Tibial artery (tissue), 4 donors: ENCODE measurements at regions not wholly inside any gene's neighbourhood (a gene's known extent, or its start where the extent isn't known, plus 50 kb on each side); places are given as distances from the start of the nearest gene placed in this dataset.

Experiments
- DNase-seq, 2 donors: peaks; one replicate each; pipeline ENCODE4 v3.0.0-alpha.2; 2019
- H3K27ac ChIP-seq, 2 donors: fragments of 200-600 bp; sonication (generic) in 1 of 2; 1 replicate in 1 of 2; 2 replicates in 1 of 2; pipeline ENCODE4 v1.5.1; 2018 to 2019; ENCODE audit warnings: mild to moderate bottlenecking in 1 of 2
- H3K27me3 ChIP-seq, 2 donors: fragments of 200-600 bp; sonication (generic) in 1 of 2; one replicate each; pipeline versions ENCODE4 v1.5.1 to v1.6.0; 2016 to 2019
- H3K36me3 ChIP-seq, 3 donors: fragments of 200-600 bp; sonication (generic) in 2 of 3; one replicate each; pipeline ENCODE4 v1.5.1; 2016 to 2019; ENCODE audit warnings: mild to moderate bottlenecking in 2 of 3
- H3K4me1 ChIP-seq, 4 donors: fragments of 200-600 bp; sonication (generic) in 2 of 4; 1 replicate in 3 of 4; 2 replicates in 1 of 4; pipeline ENCODE4 v1.5.1; 2016 to 2019
- H3K4me3 ChIP-seq, 2 donors: fragments of 200-600 bp; sonication (generic) in 1 of 2; 1 replicate in 1 of 2; 2 replicates in 1 of 2; pipeline ENCODE4 v1.5.1; 2018 to 2019; ENCODE audit warnings: mild to moderate bottlenecking in 2 of 2
- H3K9me3 ChIP-seq, 3 donors: fragments of 200-600 bp; sonication (generic) in 1 of 3; one replicate each; pipeline ENCODE4 v1.5.1; 2016 to 2019
- CTCF ChIP-seq, 2 experiments: fragments of 200-600 bp in 1 of 2; fragments of 450-650 bp in 1 of 2; IDR thresholded peaks; one replicate each; pipeline ENCODE4 v1.5.1; 2017 to 2019; ENCODE audit warnings: antibody characterized with exemption in 2 of 2, mild to moderate bottlenecking in 1 of 2, moderate library complexity in 1 of 2
- intact Hi-C: fragments of 100-400 bp; cut with DNase I; formaldehyde crosslinking; loops from one replicate; pipeline ENCODE4 v1.15.0; 2023; ENCODE audit warnings: low total_unique reads

GRCh38 chr15:101539930-101540329 is 50.4 kb upstream of the PCSK6 start:
- Histone ChIP-seq H3K4me3 (no peak overlapping the region), H3K4me1 (no peaks in the 10 kb centered on the region), H3K27ac (no peak overlapping the region), H3K27me3 (peaks cover 0 to 20% of the 10 kb centered on the region in 2 donors), H3K36me3 (no peaks in the 10 kb centered on the region), H3K9me3 (no peaks in the 10 kb centered on the region)
- TF ChIP-seq CTCF (IDR thresholded peaks at IDR 0.05), result no peak
- DNase-seq, result no peak
- intact Hi-C loops, result no loop called here

- Histone ChIP-seq H3K27ac (no peak overlapping the region), H3K4me3 (no peak overlapping the region), H3K4me1 (no peaks in the 10 kb centered on the region), H3K9me3 (no peaks in the 10 kb centered on the region), H3K27me3 (peaks cover 0 to 16% of the 10 kb centered on the region in 2 donors), H3K36me3 (no peaks in the 10 kb centered on the region)
- intact Hi-C loops, result no loop called here
- TF ChIP-seq CTCF (IDR thresholded peaks at IDR 0.05), result no peak
- DNase-seq, result no peak
Observed at GRCh38 chr15:101539492-101539891, 50.0 kb upstream of the PCSK6 start.
